ENCODE measurements at regions not wholly inside any gene's neighbourhood (a gene's known extent, or its start where the extent isn't known, plus 50 kb on each side); places are given as distances from the start of the nearest gene placed in this dataset.

- no peak for TF ChIP-seq CTCF (IDR thresholded peaks at IDR 0.05)
- no peak for TF ChIP-seq POLR2A (IDR thresholded peaks at IDR 0.05)
Observed at GRCh38 chr2:124970030-124970429, 944.9 kb downstream of the CNTNAP5 start.

Data from lower leg skin (tissue), 3 donors.